H9 (cell line): ENCODE measurements at regions not wholly inside any gene's neighbourhood (a gene's known extent, or its start where the extent isn't known, plus 50 kb on each side); places are given as distances from the start of the nearest gene placed in this dataset.

Experiments used
- DNase-seq: peaks from one replicate; pipeline ENCODE4 v3.0.0-alpha.2; 2017
- H2AFZ ChIP-seq: one replicate; pipeline ENCODE4 v1.6.1; 2013; ENCODE audit warnings: mild to moderate bottlenecking, low read length, control low read depth, moderate library complexity
- H2AK5ac ChIP-seq: 2 replicates; pipeline ENCODE4 v1.6.1; 2013; ENCODE audit warnings: low read length, control low read depth, mixed read lengths; ENCODE audit not compliant: insufficient read length
- H2BK120ac ChIP-seq: one replicate; pipeline ENCODE4 v1.6.1; 2013; ENCODE audit warnings: low read depth, mild to moderate bottlenecking, low read length, control low read depth, inconsistent platforms; ENCODE audit not compliant: poor library complexity, severe bottlenecking
- H2BK12ac ChIP-seq: 2 replicates; pipeline ENCODE4 v1.6.1; 2013; ENCODE audit warnings: low read length, control low read depth, mixed read lengths, low read depth; ENCODE audit not compliant: insufficient read length
- H2BK15ac ChIP-seq: 2 replicates; pipeline ENCODE4 v1.6.1; 2013; ENCODE audit warnings: low read depth, low read length, control low read depth
- H2BK20ac ChIP-seq: one replicate; pipeline ENCODE4 v1.6.1; 2013; ENCODE audit warnings: low read depth, mild to moderate bottlenecking, low read length, control low read depth, inconsistent platforms; ENCODE audit not compliant: poor library complexity, severe bottlenecking
- H2BK5ac ChIP-seq: 2 replicates; pipeline ENCODE4 v1.6.1; 2013; ENCODE audit warnings: low read length, control low read depth, mixed read lengths; ENCODE audit not compliant: insufficient read length
- H3K14ac ChIP-seq: 2 replicates; pipeline ENCODE4 v1.6.1; 2013; ENCODE audit warnings: low read length, control low read depth; ENCODE audit not compliant: insufficient read depth
- H3K18ac ChIP-seq: 2 replicates; pipeline ENCODE4 v1.6.1; 2013; ENCODE audit warnings: low read depth, mild to moderate bottlenecking, mixed read lengths, low read length, control low read depth; ENCODE audit not compliant: insufficient read length
- H3K23ac ChIP-seq: 2 replicates; pipeline ENCODE4 v1.6.1; 2013; ENCODE audit warnings: low read length, control low read depth, mixed read lengths, low read depth; ENCODE audit not compliant: insufficient read length
- H3K23me2 ChIP-seq: 2 replicates; pipeline ENCODE4 v1.6.1; 2013; ENCODE audit warnings: low read depth, mild to moderate bottlenecking, mixed read lengths, low read length, control low read depth; ENCODE audit not compliant: insufficient read length, poor library complexity, severe bottlenecking
- H3K27ac ChIP-seq: 2 replicates; pipeline ENCODE4 v1.5.1; 2013; ENCODE audit warnings: low read length, control low read depth, mixed read lengths, low read depth; ENCODE audit not compliant: insufficient read length
- H3K27me3 ChIP-seq: 2 replicates; pipeline ENCODE4 v1.6.1; 2013; ENCODE audit warnings: low read length, control low read depth, inconsistent platforms; ENCODE audit not compliant: insufficient read depth
- H3K4ac ChIP-seq: 2 replicates; pipeline ENCODE4 v1.6.1; 2013; ENCODE audit warnings: low read depth, mild to moderate bottlenecking, control low read depth, inconsistent platforms, low read length, moderate library complexity
- H3K4me1 ChIP-seq: 2 replicates; pipeline ENCODE4 v1.6.1; 2013; ENCODE audit warnings: low read length, control low read depth, inconsistent platforms; ENCODE audit not compliant: insufficient read depth
- H3K4me2 ChIP-seq: 2 replicates; pipeline ENCODE4 v1.6.1; 2013; ENCODE audit warnings: low read length, control low read depth, mixed read lengths; ENCODE audit not compliant: insufficient read length, insufficient read depth
- H3K56ac ChIP-seq: 2 replicates; pipeline ENCODE4 v1.6.1; 2013; ENCODE audit warnings: low read depth, mild to moderate bottlenecking, mixed read lengths, low read length, control low read depth; ENCODE audit not compliant: insufficient read length
- H3K79me1 ChIP-seq: 2 replicates; pipeline ENCODE4 v1.6.1; 2013; ENCODE audit warnings: low read depth, mild to moderate bottlenecking, moderate library complexity, low read length, control low read depth, inconsistent platforms; ENCODE audit not compliant: insufficient read depth, poor library complexity, severe bottlenecking
- H3K79me2 ChIP-seq: 2 replicates; pipeline ENCODE4 v1.6.1; 2013; ENCODE audit warnings: low read length, control low read depth, inconsistent platforms; ENCODE audit not compliant: insufficient read depth
- H3K9ac ChIP-seq: 2 replicates; pipeline ENCODE4 v1.6.1; 2013; ENCODE audit warnings: low read length, control low read depth, mixed read lengths; ENCODE audit not compliant: insufficient read length; ENCODE audit errors: extremely low read depth
- H3K9me3 ChIP-seq: one replicate; pipeline ENCODE4 v1.6.1; 2013; ENCODE audit warnings: low read depth, low read length, inconsistent platforms; ENCODE audit not compliant: control insufficient read depth
- H3T11ph ChIP-seq: one replicate; pipeline ENCODE4 v1.6.1; 2013; ENCODE audit warnings: mild to moderate bottlenecking, low read length, control low read depth, inconsistent platforms
- H4K20me1 ChIP-seq: one replicate; pipeline ENCODE4 v1.6.1; 2013; ENCODE audit not compliant: control insufficient read depth, insufficient read length, insufficient read depth
- H4K5ac ChIP-seq: 2 replicates; pipeline ENCODE4 v1.6.1; 2013; ENCODE audit warnings: low read depth, mild to moderate bottlenecking, mixed read lengths, low read length, control low read depth; ENCODE audit not compliant: insufficient read length
- H4K8ac ChIP-seq: replicated peaks from 2 replicates; pipeline ENCODE4 v1.6.1; 2013; ENCODE audit warnings: low read length, control low read depth, mixed read lengths, low read depth; ENCODE audit not compliant: insufficient read length
- H4K91ac ChIP-seq: 2 replicates; pipeline ENCODE4 v1.6.1; 2013; ENCODE audit warnings: low read depth, mild to moderate bottlenecking, moderate library complexity, mixed read lengths, low read length, control low read depth; ENCODE audit not compliant: insufficient read length
- H3K27ac Mint-ChIP-seq, 3 experiments: 2 replicates in 2 of 3; 3 replicates in 1 of 3; pipeline ENCODE4 v1.8.0; 2020 to 2021; ENCODE audit warnings: mixed read lengths in 3 of 3, mild to moderate bottlenecking in 1 of 3, moderate library complexity in 1 of 3
- H3K27me3 Mint-ChIP-seq: 2 replicates; pipeline ENCODE4 v1.8.0; 2021; ENCODE audit warnings: low read depth, mild to moderate bottlenecking, moderate library complexity, mixed read lengths
- H3K36me3 Mint-ChIP-seq, 3 experiments: 2 replicates in 2 of 3; 3 replicates in 1 of 3; pipeline ENCODE4 v1.8.0; 2020 to 2021; ENCODE audit warnings: low read depth in 3 of 3, mixed read lengths in 3 of 3; ENCODE audit not compliant: insufficient read depth in 1 of 3
- H3K4me1 Mint-ChIP-seq, 2 experiments: 2 replicates each; pipeline ENCODE4 v1.8.0; 2020; ENCODE audit warnings: mixed read lengths in 2 of 2
- H3K4me3 Mint-ChIP-seq, 2 experiments: 2 replicates in 1 of 2; 3 replicates in 1 of 2; pipeline ENCODE4 v1.8.0; 2020 to 2021; ENCODE audit warnings: mild to moderate bottlenecking in 2 of 2, mixed read lengths in 2 of 2, moderate library complexity in 1 of 2
- H3K9me3 Mint-ChIP-seq, 2 experiments: 2 replicates in 1 of 2; 3 replicates in 1 of 2; pipeline ENCODE4 v1.8.0; 2020; ENCODE audit warnings: mild to moderate bottlenecking in 2 of 2, mixed read lengths in 2 of 2, moderate library complexity in 1 of 2
- WGBS: extraction: QIAGEN DNeasy Blood & Tissue Kit; methylation state at CpG from one replicate; pipeline ENCODE4 v1.1.7; 2013; ENCODE audit warnings: missing lambda C conversion rate, low lambda C conversion rate, mixed read lengths; ENCODE audit not compliant: insufficient read length; ENCODE audit errors: extremely low coverage; 5-methylcytosine and 5-hydroxymethylcytosine counted together
- TF ChIP-seq, protein P1 (sequence below): fragments of 200-600 bp; sonication (generic); conservative IDR thresholded peaks from 3 replicates; pipeline ENCODE4 v1.8.0; 2021; ENCODE audit warnings: antibody characterized with exemption, mild to moderate bottlenecking

DNA sequence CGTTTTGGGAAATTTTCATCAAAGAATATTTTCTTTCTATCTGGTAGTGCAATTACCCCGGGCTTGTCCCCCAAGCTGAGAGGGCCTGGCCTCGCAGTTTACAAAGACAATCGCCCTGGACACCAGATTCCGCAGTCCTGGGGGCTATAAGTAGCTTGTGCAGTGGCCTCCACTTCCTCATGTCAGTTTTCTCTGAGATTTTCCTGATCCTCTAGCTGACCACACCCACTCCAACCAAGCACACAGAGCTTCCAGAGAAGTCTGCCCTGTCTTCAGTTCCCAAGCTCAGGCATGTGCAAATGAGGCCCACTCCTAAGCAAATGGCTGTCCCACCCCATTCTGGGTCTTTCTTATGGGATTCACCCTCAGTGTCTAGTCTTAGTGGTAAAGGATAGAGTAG lies 245.3 kb downstream of the MAFB start:
- Histone ChIP-seq H3K27ac (no peak overlapping the region), H3K14ac (no peak overlapping the region), H2BK15ac (no peak overlapping the region), H4K91ac (no peak overlapping the region), H3T11ph (no peak overlapping the region), H2AFZ (no peak overlapping the region), H3K79me2 (no peaks in the 10 kb centered on the region), H4K5ac (no peak overlapping the region), H3K23me2 (no peaks in the 10 kb centered on the region), H3K27me3 (no peaks in the 10 kb centered on the region), H2BK20ac (no peak overlapping the region), H3K18ac (no peak overlapping the region), H3K9ac (no peak overlapping the region), H3K23ac (no peak overlapping the region), H3K79me1 (no peaks in the 10 kb centered on the region), H4K20me1 (no peaks in the 10 kb centered on the region), H3K4me1 (no peaks in the 10 kb centered on the region), H2BK5ac (no peak overlapping the region), H3K56ac (no peak overlapping the region), H3K9me3 (no peaks in the 10 kb centered on the region), H2AK5ac (no peak overlapping the region), H4K8ac (no peak overlapping the region), H3K4me2 (no peak overlapping the region), H2BK120ac (no peak overlapping the region), H2BK12ac (no peak overlapping the region), H3K4ac (no peak overlapping the region)
- Mint-ChIP-seq H3K27ac (no peak overlapping the region), H3K27me3 (peaks cover 1% of the 10 kb centered on the region), H3K4me3 (no peak overlapping the region; a peak in 1 of 5 replicates), H3K4me1 (peaks cover 27 to 30% of the 10 kb centered on the region in 2 experiments), H3K9me3 (no peaks in the 10 kb centered on the region), H3K36me3 (no peaks in the 10 kb centered on the region)
- no CpG with 5 or more reads among the region's 5 CpGs for WGBS
- DNase-seq: no peak
- TF ChIP-seq, protein P1, sequence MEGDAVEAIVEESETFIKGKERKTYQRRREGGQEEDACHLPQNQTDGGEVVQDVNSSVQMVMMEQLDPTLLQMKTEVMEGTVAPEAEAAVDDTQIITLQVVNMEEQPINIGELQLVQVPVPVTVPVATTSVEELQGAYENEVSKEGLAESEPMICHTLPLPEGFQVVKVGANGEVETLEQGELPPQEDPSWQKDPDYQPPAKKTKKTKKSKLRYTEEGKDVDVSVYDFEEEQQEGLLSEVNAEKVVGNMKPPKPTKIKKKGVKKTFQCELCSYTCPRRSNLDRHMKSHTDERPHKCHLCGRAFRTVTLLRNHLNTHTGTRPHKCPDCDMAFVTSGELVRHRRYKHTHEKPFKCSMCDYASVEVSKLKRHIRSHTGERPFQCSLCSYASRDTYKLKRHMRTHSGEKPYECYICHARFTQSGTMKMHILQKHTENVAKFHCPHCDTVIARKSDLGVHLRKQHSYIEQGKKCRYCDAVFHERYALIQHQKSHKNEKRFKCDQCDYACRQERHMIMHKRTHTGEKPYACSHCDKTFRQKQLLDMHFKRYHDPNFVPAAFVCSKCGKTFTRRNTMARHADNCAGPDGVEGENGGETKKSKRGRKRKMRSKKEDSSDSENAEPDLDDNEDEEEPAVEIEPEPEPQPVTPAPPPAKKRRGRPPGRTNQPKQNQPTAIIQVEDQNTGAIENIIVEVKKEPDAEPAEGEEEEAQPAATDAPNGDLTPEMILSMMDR: no peak
